DOHH2 (cell line): ENCODE measurements at regions not wholly inside any gene's neighbourhood (a gene's known extent, or its start where the extent isn't known, plus 50 kb on each side); places are given as distances from the start of the nearest gene placed in this dataset.

Experiments used
- H3F3A ChIP-seq: fragments of 200-600 bp; sonication (generic), shearing (Covaris generic); 2 replicates; pipeline ENCODE4 v1.6.0; 2016; ENCODE audit warnings: antibody characterized with exemption, mild to moderate bottlenecking; ENCODE audit not compliant: control insufficient read depth, insufficient read depth
- H3K27ac ChIP-seq: fragments of 200-600 bp; sonication (generic); 2 replicates; pipeline ENCODE4 v1.5.1; 2014; ENCODE audit warnings: low read depth, mild to moderate bottlenecking, low read length, moderate library complexity
- H3K27me3 ChIP-seq: fragments of 200-600 bp; sonication (generic); 2 replicates; pipeline ENCODE4 v1.6.1; 2014; ENCODE audit warnings: mild to moderate bottlenecking, low read length, mixed read lengths; ENCODE audit not compliant: control insufficient read depth
- H3K36me3 ChIP-seq: fragments of 200-600 bp; sonication (generic); 2 replicates; pipeline ENCODE4 v1.6.1; 2014; ENCODE audit warnings: mild to moderate bottlenecking, low read length, moderate library complexity, mixed read lengths; ENCODE audit not compliant: control insufficient read depth
- H3K4me1 ChIP-seq: fragments of 200-600 bp; sonication (generic); 2 replicates; pipeline ENCODE4 v1.6.1; 2014; ENCODE audit warnings: mild to moderate bottlenecking, low read length, mixed read lengths; ENCODE audit not compliant: control insufficient read depth
- H3K4me2 ChIP-seq: fragments of 200-600 bp; sonication (generic); 2 replicates; pipeline ENCODE4 v1.6.0; 2014; ENCODE audit warnings: mild to moderate bottlenecking, low read length, moderate library complexity
- H3K4me3 ChIP-seq: fragments of 200-600 bp; sonication (generic); 2 replicates; pipeline ENCODE4 v1.5.1; 2014; ENCODE audit warnings: mild to moderate bottlenecking, low read length, mixed read lengths
- H3K79me2 ChIP-seq: fragments of 200-600 bp; sonication (generic); 2 replicates; pipeline ENCODE4 v1.6.1; 2014; ENCODE audit warnings: mild to moderate bottlenecking, low read length, mixed read lengths; ENCODE audit not compliant: control insufficient read depth
- H3K9me2 ChIP-seq: fragments of 200-600 bp; sonication (generic); replicated peaks from 2 replicates; pipeline ENCODE4 v1.6.1; 2014; ENCODE audit warnings: mild to moderate bottlenecking, low read length, mixed read lengths; ENCODE audit not compliant: control insufficient read depth
- H3K9me3 ChIP-seq: fragments of 200-600 bp; sonication (generic); 2 replicates; pipeline ENCODE4 v1.6.1; 2014; ENCODE audit warnings: antibody characterized with exemption, low read length, mixed read lengths; ENCODE audit not compliant: control insufficient read depth, insufficient read depth
- H4K20me1 ChIP-seq: fragments of 200-600 bp; sonication (generic); 2 replicates; pipeline ENCODE4 v1.6.0; 2014; ENCODE audit warnings: low read depth, mild to moderate bottlenecking, antibody characterized with exemption, low read length, moderate library complexity; ENCODE audit not compliant: control insufficient read depth, insufficient read depth
- CTCF ChIP-seq: fragments of 200-600 bp; sonication (generic); IDR thresholded peaks from one replicate; pipeline ENCODE4 v1.5.1; 2014; ENCODE audit warnings: antibody characterized with exemption, mild to moderate bottlenecking, low read depth, low read length; ENCODE audit not compliant: poor library complexity, severe bottlenecking
- EZH2phosphoT487 ChIP-seq: fragments of 200-600 bp; sonication (generic); IDR thresholded peaks from 2 replicates; pipeline ENCODE4 v1.6.1; 2017; ENCODE audit warnings: borderline replicate concordance, mild to moderate bottlenecking, antibody characterized with exemption, low read length, moderate library complexity, mixed read lengths

- Histone ChIP-seq H3K27me3 (no peaks in the 10 kb centered on the region), H3K4me1 (no peaks in the 10 kb centered on the region), H3F3A (no peaks in the 10 kb centered on the region), H3K9me3 (no peaks in the 10 kb centered on the region), H3K9me2 (no peaks in the 10 kb centered on the region), H4K20me1 (no peaks in the 10 kb centered on the region), H3K27ac (no peak overlapping the region), H3K36me3 (no peaks in the 10 kb centered on the region), H3K79me2 (no peaks in the 10 kb centered on the region), H3K4me2 (no peak overlapping the region), H3K4me3 (no peak overlapping the region)
- no peak for TF ChIP-seq EZH2phosphoT487
- no peak for TF ChIP-seq CTCF
Measured at GRCh38 chr4:24126776-24127175, 236.9 kb upstream of the PPARGC1A start.

GRCh38 chr4:24121395-24122175, 231.7 kb upstream of the PPARGC1A start:
- H3K9me2 ChIP-seq, result no peaks in the 10 kb centered on the region
- no peaks in the 10 kb centered on the region for H3K79me2 ChIP-seq
- H3K4me3 ChIP-seq, result no peak overlapping the region
- no peaks in the 10 kb centered on the region for H3K27me3 ChIP-seq
- H3K27ac ChIP-seq, result no peak overlapping the region
- no peaks in the 10 kb centered on the region for H4K20me1 ChIP-seq
- no peaks in the 10 kb centered on the region for H3K36me3 ChIP-seq
- H3K4me1 ChIP-seq, result no peaks in the 10 kb centered on the region
- no peaks in the 10 kb centered on the region for H3K9me3 ChIP-seq
- TF ChIP-seq EZH2phosphoT487 (no peak), CTCF (no peak)
- H3F3A ChIP-seq, result no peaks in the 10 kb centered on the region
- H3K4me2 ChIP-seq, result no peak overlapping the region

GRCh38 chr4:24117975-24118374, 228.1 kb upstream of the PPARGC1A start:
- H3K4me1 ChIP-seq, result no peaks in the 10 kb centered on the region
- H3K27ac ChIP-seq, result no peak overlapping the region
- no peaks in the 10 kb centered on the region for H3K9me2 ChIP-seq
- H3K79me2 ChIP-seq, result no peaks in the 10 kb centered on the region
- no peak overlapping the region for H3K4me3 ChIP-seq
- H3F3A ChIP-seq, result no peaks in the 10 kb centered on the region
- H4K20me1 ChIP-seq, result no peaks in the 10 kb centered on the region
- no peak overlapping the region for H3K4me2 ChIP-seq
- no peaks in the 10 kb centered on the region for H3K36me3 ChIP-seq
- no peaks in the 10 kb centered on the region for H3K9me3 ChIP-seq
- no peaks in the 10 kb centered on the region for H3K27me3 ChIP-seq
- TF ChIP-seq CTCF (no peak), EZH2phosphoT487 (no peak)
